ENCODE measurements at regions not wholly inside any gene's neighbourhood (a gene's known extent, or its start where the extent isn't known, plus 50 kb on each side); places are given as distances from the start of the nearest gene placed in this dataset.

DNA sequence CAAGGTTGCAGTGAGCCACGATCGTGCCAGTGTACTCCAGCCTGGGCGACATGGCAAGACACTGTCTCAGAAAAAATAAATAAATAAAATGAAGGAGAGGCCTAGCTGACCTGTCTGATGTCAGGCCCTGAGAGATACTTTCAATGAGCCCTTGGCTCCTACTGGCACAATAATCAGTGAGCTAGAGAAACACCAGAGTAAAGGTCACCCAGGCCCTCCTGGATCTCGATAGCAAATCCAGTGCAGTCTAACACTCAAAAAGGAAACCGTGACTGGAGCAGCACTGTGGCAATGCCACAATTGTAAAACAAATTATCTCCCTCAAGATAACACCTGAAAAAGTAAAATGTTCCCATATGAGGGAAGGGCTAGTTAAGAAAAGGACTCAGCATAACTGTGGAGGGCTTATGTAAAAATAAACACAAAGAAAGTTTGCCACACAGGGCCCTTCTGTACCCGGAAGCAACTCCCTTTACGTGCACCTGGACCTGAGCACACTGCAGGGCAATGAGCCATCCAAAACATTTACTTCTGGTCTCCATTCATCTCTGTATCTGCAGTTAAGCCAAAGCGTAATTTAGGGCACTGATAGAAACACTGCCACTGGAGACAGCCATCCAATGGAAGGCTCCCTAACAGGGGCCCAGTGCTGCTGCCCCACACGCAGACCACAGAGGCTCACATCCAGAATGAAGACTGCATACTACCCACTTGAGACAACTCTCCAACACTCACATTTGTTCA lies 293.1 kb upstream of the HSFY2 start:
- no peak for DNase-seq (ENCODE audit: low spot score in 2 of 2)
- H3K27ac ChIP-seq: no peak overlapping the region

DNA sequence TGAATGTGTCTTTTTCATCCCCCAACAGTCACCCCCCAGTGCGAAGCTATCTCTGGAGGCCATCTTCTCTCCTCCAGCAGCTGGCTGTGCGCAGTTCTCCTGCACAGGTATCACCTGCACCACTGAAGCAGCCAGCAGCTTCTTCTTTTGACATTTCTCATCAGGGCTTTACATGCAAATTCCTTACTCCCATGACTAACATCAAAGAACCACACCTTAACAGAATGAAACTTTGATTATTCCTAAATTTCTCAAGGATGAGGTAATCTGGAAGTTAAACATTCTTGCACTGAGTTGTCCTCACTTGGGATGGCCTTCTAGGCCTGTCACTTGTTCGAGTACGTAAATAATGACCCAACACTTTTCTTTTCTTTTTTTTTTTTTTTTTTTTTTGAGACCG lies 291.6 kb upstream of the HSFY2 start:
- Histone ChIP-seq H3K27me3 (no peaks in the 10 kb centered on the region), H3K27ac (no peak overlapping the region), H3K4me1 (peaks cover 6% of the 10 kb centered on the region), H3K36me3 (no peaks in the 10 kb centered on the region), H3K4me3 (no peak overlapping the region), H3K9me3 (no peaks in the 10 kb centered on the region)
- TF ChIP-seq, protein P1, sequence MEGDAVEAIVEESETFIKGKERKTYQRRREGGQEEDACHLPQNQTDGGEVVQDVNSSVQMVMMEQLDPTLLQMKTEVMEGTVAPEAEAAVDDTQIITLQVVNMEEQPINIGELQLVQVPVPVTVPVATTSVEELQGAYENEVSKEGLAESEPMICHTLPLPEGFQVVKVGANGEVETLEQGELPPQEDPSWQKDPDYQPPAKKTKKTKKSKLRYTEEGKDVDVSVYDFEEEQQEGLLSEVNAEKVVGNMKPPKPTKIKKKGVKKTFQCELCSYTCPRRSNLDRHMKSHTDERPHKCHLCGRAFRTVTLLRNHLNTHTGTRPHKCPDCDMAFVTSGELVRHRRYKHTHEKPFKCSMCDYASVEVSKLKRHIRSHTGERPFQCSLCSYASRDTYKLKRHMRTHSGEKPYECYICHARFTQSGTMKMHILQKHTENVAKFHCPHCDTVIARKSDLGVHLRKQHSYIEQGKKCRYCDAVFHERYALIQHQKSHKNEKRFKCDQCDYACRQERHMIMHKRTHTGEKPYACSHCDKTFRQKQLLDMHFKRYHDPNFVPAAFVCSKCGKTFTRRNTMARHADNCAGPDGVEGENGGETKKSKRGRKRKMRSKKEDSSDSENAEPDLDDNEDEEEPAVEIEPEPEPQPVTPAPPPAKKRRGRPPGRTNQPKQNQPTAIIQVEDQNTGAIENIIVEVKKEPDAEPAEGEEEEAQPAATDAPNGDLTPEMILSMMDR (IDR thresholded peaks at IDR 0.05): no peak
- TF ChIP-seq POLR2AphosphoS5 (IDR thresholded peaks at IDR 0.05) (no peak), EP300 (IDR thresholded peaks at IDR 0.05) (no peak), POLR2A (IDR thresholded peaks at IDR 0.05) (no peak)
- no CpG with 5 or more reads among the region's 5 CpGs for WGBS
- DNase-seq (ENCODE audit: low spot score in 2 of 2): no peak

More for the DNA sequence above, 293.1 kb upstream of the HSFY2 start:
- no CpG with 5 or more reads among the region's 9 CpGs for WGBS
- Histone ChIP-seq H3K36me3 (no peaks in the 10 kb centered on the region), H3K4me3 (no peak overlapping the region), H3K9me3 (no peaks in the 10 kb centered on the region), H3K27me3 (no peaks in the 10 kb centered on the region), H3K4me1 (peaks cover 6% of the 10 kb centered on the region)
- TF ChIP-seq EP300 (IDR thresholded peaks at IDR 0.05) (no peak), POLR2A (IDR thresholded peaks at IDR 0.05) (no peak), POLR2AphosphoS5 (IDR thresholded peaks at IDR 0.05) (no peak)
- TF ChIP-seq, protein P1 (IDR thresholded peaks at IDR 0.05): no peak

DNA sequence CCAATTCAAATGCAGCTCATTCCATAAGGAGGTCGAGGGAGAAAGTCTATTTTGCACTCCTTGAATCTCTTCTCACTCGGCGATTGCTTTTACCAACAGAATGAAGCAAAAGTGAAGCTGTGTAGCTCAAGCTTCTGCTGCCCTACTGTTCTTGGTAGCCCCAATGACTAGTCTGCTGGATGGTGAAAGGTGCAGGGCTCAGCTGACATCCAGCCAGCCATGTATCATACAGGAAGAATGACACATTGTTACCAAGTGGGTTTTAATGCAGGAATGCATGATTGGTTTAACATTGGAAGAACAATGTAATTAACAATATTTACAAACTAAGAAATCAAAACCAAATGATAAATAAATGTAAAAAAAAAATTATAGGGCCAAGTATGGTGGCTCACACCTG lies 286.2 kb upstream of the HSFY2 start:
- no peak overlapping the region for H3K4me3 ChIP-seq
- no peaks in the 10 kb centered on the region for H3K9me3 ChIP-seq
- no peaks in the 10 kb centered on the region for H3K27me3 ChIP-seq
- DNase-seq (ENCODE audit: low spot score in 2 of 2): no peak
- no peak for TF ChIP-seq POLR2AphosphoS5 (IDR thresholded peaks at IDR 0.05)
- TF ChIP-seq, protein P1 (IDR thresholded peaks at IDR 0.05): no peak
- peaks cover 6% of the 10 kb centered on the region for H3K4me1 ChIP-seq
- no CpG with 5 or more reads among the region's 3 CpGs for WGBS
- no peak overlapping the region for H3K27ac ChIP-seq
- no peaks in the 10 kb centered on the region for H3K36me3 ChIP-seq

GRCh38 chrY:19058831-19059370 lies 285.4 kb upstream of the HSFY2 start:
- no peaks in the 10 kb centered on the region for H3K27me3 ChIP-seq
- no peaks in the 10 kb centered on the region for H3K36me3 ChIP-seq
- H3K27ac ChIP-seq: no peak overlapping the region
- no peaks in the 10 kb centered on the region for H3K9me3 ChIP-seq
- H3K4me1 ChIP-seq: peaks cover 6% of the 10 kb centered on the region
- no CpG with 5 or more reads among the region's 4 CpGs for WGBS
- DNase-seq (ENCODE audit: low spot score in 2 of 2): no peak
- no peak overlapping the region for H3K4me3 ChIP-seq
- TF ChIP-seq EP300 (IDR thresholded peaks at IDR 0.05): no peak
- TF ChIP-seq, protein P1 (IDR thresholded peaks at IDR 0.05): no peak

DNA sequence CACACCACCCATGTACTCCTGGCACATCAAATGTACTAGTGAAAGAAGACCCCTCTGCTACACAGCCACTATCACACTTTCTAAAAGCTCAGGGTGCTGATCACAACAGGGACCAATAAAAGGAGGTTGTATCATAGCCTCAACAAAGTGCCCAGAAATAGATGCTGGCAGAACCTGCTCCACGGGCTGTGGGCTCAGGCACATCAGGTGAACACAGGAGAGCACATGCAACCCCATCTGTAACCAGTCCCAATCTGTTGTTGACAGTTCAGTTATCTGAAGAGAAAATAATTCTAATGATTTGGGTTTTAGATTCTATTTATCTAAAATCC lies 282.6 kb upstream of the HSFY2 start:
- no peak for DNase-seq (ENCODE audit: low spot score in 2 of 2)
- Histone ChIP-seq H3K27me3 (no peaks in the 10 kb centered on the region), H3K4me3 (no peak overlapping the region), H3K36me3 (no peaks in the 10 kb centered on the region), H3K9me3 (no peaks in the 10 kb centered on the region), H3K27ac (no peak overlapping the region), H3K4me1 (peaks cover 6% of the 10 kb centered on the region)
- no CpG with 5 or more reads among the region's 1 CpG for WGBS
- TF ChIP-seq POLR2AphosphoS5 (IDR thresholded peaks at IDR 0.05): no peak
- no peak for TF ChIP-seq EP300 (IDR thresholded peaks at IDR 0.05)
